H9 (cell line): ENCODE measurements at regions not wholly inside any gene's neighbourhood (a gene's known extent, or its start where the extent isn't known, plus 50 kb on each side); places are given as distances from the start of the nearest gene placed in this dataset.

Source experiments
- DNase-seq: peaks from one replicate; pipeline ENCODE4 v3.0.0-alpha.2; 2017
- H2AFZ ChIP-seq: one replicate; pipeline ENCODE4 v1.6.1; 2013; ENCODE audit warnings: mild to moderate bottlenecking, low read length, control low read depth, moderate library complexity
- H2AK5ac ChIP-seq: 2 replicates; pipeline ENCODE4 v1.6.1; 2013; ENCODE audit warnings: low read length, control low read depth, mixed read lengths; ENCODE audit not compliant: insufficient read length
- H2BK120ac ChIP-seq: one replicate; pipeline ENCODE4 v1.6.1; 2013; ENCODE audit warnings: low read depth, mild to moderate bottlenecking, low read length, control low read depth, inconsistent platforms; ENCODE audit not compliant: poor library complexity, severe bottlenecking
- H2BK12ac ChIP-seq: 2 replicates; pipeline ENCODE4 v1.6.1; 2013; ENCODE audit warnings: low read length, control low read depth, mixed read lengths, low read depth; ENCODE audit not compliant: insufficient read length
- H2BK15ac ChIP-seq: 2 replicates; pipeline ENCODE4 v1.6.1; 2013; ENCODE audit warnings: low read depth, low read length, control low read depth
- H2BK20ac ChIP-seq: one replicate; pipeline ENCODE4 v1.6.1; 2013; ENCODE audit warnings: low read depth, mild to moderate bottlenecking, low read length, control low read depth, inconsistent platforms; ENCODE audit not compliant: poor library complexity, severe bottlenecking
- H2BK5ac ChIP-seq: 2 replicates; pipeline ENCODE4 v1.6.1; 2013; ENCODE audit warnings: low read length, control low read depth, mixed read lengths; ENCODE audit not compliant: insufficient read length
- H3K14ac ChIP-seq: 2 replicates; pipeline ENCODE4 v1.6.1; 2013; ENCODE audit warnings: low read length, control low read depth; ENCODE audit not compliant: insufficient read depth
- H3K18ac ChIP-seq: 2 replicates; pipeline ENCODE4 v1.6.1; 2013; ENCODE audit warnings: low read depth, mild to moderate bottlenecking, mixed read lengths, low read length, control low read depth; ENCODE audit not compliant: insufficient read length
- H3K23ac ChIP-seq: 2 replicates; pipeline ENCODE4 v1.6.1; 2013; ENCODE audit warnings: low read length, control low read depth, mixed read lengths, low read depth; ENCODE audit not compliant: insufficient read length
- H3K23me2 ChIP-seq: 2 replicates; pipeline ENCODE4 v1.6.1; 2013; ENCODE audit warnings: low read depth, mild to moderate bottlenecking, mixed read lengths, low read length, control low read depth; ENCODE audit not compliant: insufficient read length, poor library complexity, severe bottlenecking
- H3K27ac ChIP-seq: 2 replicates; pipeline ENCODE4 v1.5.1; 2013; ENCODE audit warnings: low read length, control low read depth, mixed read lengths, low read depth; ENCODE audit not compliant: insufficient read length
- H3K27me3 ChIP-seq: 2 replicates; pipeline ENCODE4 v1.6.1; 2013; ENCODE audit warnings: low read length, control low read depth, inconsistent platforms; ENCODE audit not compliant: insufficient read depth
- H3K4ac ChIP-seq: 2 replicates; pipeline ENCODE4 v1.6.1; 2013; ENCODE audit warnings: low read depth, mild to moderate bottlenecking, control low read depth, inconsistent platforms, low read length, moderate library complexity
- H3K4me1 ChIP-seq: 2 replicates; pipeline ENCODE4 v1.6.1; 2013; ENCODE audit warnings: low read length, control low read depth, inconsistent platforms; ENCODE audit not compliant: insufficient read depth
- H3K4me2 ChIP-seq: 2 replicates; pipeline ENCODE4 v1.6.1; 2013; ENCODE audit warnings: low read length, control low read depth, mixed read lengths; ENCODE audit not compliant: insufficient read length, insufficient read depth
- H3K56ac ChIP-seq: 2 replicates; pipeline ENCODE4 v1.6.1; 2013; ENCODE audit warnings: low read depth, mild to moderate bottlenecking, mixed read lengths, low read length, control low read depth; ENCODE audit not compliant: insufficient read length
- H3K79me1 ChIP-seq: 2 replicates; pipeline ENCODE4 v1.6.1; 2013; ENCODE audit warnings: low read depth, mild to moderate bottlenecking, moderate library complexity, low read length, control low read depth, inconsistent platforms; ENCODE audit not compliant: insufficient read depth, poor library complexity, severe bottlenecking
- H3K79me2 ChIP-seq: 2 replicates; pipeline ENCODE4 v1.6.1; 2013; ENCODE audit warnings: low read length, control low read depth, inconsistent platforms; ENCODE audit not compliant: insufficient read depth
- H3K9ac ChIP-seq: 2 replicates; pipeline ENCODE4 v1.6.1; 2013; ENCODE audit warnings: low read length, control low read depth, mixed read lengths; ENCODE audit not compliant: insufficient read length; ENCODE audit errors: extremely low read depth
- H3K9me3 ChIP-seq: one replicate; pipeline ENCODE4 v1.6.1; 2013; ENCODE audit warnings: low read depth, low read length, inconsistent platforms; ENCODE audit not compliant: control insufficient read depth
- H3T11ph ChIP-seq: one replicate; pipeline ENCODE4 v1.6.1; 2013; ENCODE audit warnings: mild to moderate bottlenecking, low read length, control low read depth, inconsistent platforms
- H4K20me1 ChIP-seq: one replicate; pipeline ENCODE4 v1.6.1; 2013; ENCODE audit not compliant: control insufficient read depth, insufficient read length, insufficient read depth
- H4K5ac ChIP-seq: 2 replicates; pipeline ENCODE4 v1.6.1; 2013; ENCODE audit warnings: low read depth, mild to moderate bottlenecking, mixed read lengths, low read length, control low read depth; ENCODE audit not compliant: insufficient read length
- H4K8ac ChIP-seq: replicated peaks from 2 replicates; pipeline ENCODE4 v1.6.1; 2013; ENCODE audit warnings: low read length, control low read depth, mixed read lengths, low read depth; ENCODE audit not compliant: insufficient read length
- H4K91ac ChIP-seq: 2 replicates; pipeline ENCODE4 v1.6.1; 2013; ENCODE audit warnings: low read depth, mild to moderate bottlenecking, moderate library complexity, mixed read lengths, low read length, control low read depth; ENCODE audit not compliant: insufficient read length
- H3K27ac Mint-ChIP-seq, 3 experiments: 2 replicates in 2 of 3; 3 replicates in 1 of 3; pipeline ENCODE4 v1.8.0; 2020 to 2021; ENCODE audit warnings: mixed read lengths in 3 of 3, mild to moderate bottlenecking in 1 of 3, moderate library complexity in 1 of 3
- H3K27me3 Mint-ChIP-seq: 2 replicates; pipeline ENCODE4 v1.8.0; 2021; ENCODE audit warnings: low read depth, mild to moderate bottlenecking, moderate library complexity, mixed read lengths
- H3K36me3 Mint-ChIP-seq, 3 experiments: 2 replicates in 2 of 3; 3 replicates in 1 of 3; pipeline ENCODE4 v1.8.0; 2020 to 2021; ENCODE audit warnings: low read depth in 3 of 3, mixed read lengths in 3 of 3; ENCODE audit not compliant: insufficient read depth in 1 of 3
- H3K4me1 Mint-ChIP-seq, 2 experiments: 2 replicates each; pipeline ENCODE4 v1.8.0; 2020; ENCODE audit warnings: mixed read lengths in 2 of 2
- H3K4me3 Mint-ChIP-seq, 2 experiments: 2 replicates in 1 of 2; 3 replicates in 1 of 2; pipeline ENCODE4 v1.8.0; 2020 to 2021; ENCODE audit warnings: mild to moderate bottlenecking in 2 of 2, mixed read lengths in 2 of 2, moderate library complexity in 1 of 2
- H3K9me3 Mint-ChIP-seq, 2 experiments: 2 replicates in 1 of 2; 3 replicates in 1 of 2; pipeline ENCODE4 v1.8.0; 2020; ENCODE audit warnings: mild to moderate bottlenecking in 2 of 2, mixed read lengths in 2 of 2, moderate library complexity in 1 of 2
- CTCF ChIP-seq: fragments of 200-600 bp; sonication (generic); conservative IDR thresholded peaks from 3 replicates; pipeline ENCODE4 v1.8.0; 2021; ENCODE audit warnings: antibody characterized with exemption, mild to moderate bottlenecking
- WGBS: extraction: QIAGEN DNeasy Blood & Tissue Kit; methylation state at CpG from one replicate; pipeline ENCODE4 v1.1.7; 2013; ENCODE audit warnings: missing lambda C conversion rate, low lambda C conversion rate, mixed read lengths; ENCODE audit not compliant: insufficient read length; ENCODE audit errors: extremely low coverage; 5-methylcytosine and 5-hydroxymethylcytosine counted together

- Histone ChIP-seq H3K14ac (no peak overlapping the region), H2AFZ (no peak overlapping the region), H4K20me1 (no peaks in the 10 kb centered on the region), H2AK5ac (no peak overlapping the region), H2BK12ac (no peak overlapping the region), H2BK15ac (no peak overlapping the region), H4K5ac (no peak overlapping the region), H3K18ac (no peak overlapping the region), H3K27me3 (no peaks in the 10 kb centered on the region), H4K8ac (no peak overlapping the region), H2BK120ac (no peak overlapping the region), H3K23ac (no peak overlapping the region), H3K79me1 (no peaks in the 10 kb centered on the region), H3T11ph (no peak overlapping the region), H3K79me2 (no peaks in the 10 kb centered on the region), H2BK20ac (no peak overlapping the region), H4K91ac (no peak overlapping the region), H3K23me2 (no peaks in the 10 kb centered on the region), H3K56ac (no peak overlapping the region), H3K9ac (no peak overlapping the region), H3K4me1 (no peaks in the 10 kb centered on the region), H3K9me3 (no peaks in the 10 kb centered on the region), H3K27ac (no peak overlapping the region), H3K4ac (no peak overlapping the region), H3K4me2 (no peak overlapping the region), H2BK5ac (no peak overlapping the region)
- DNase-seq: no peak
- peaks cover 4 to 6% of the 10 kb centered on the region in 2 experiments for H3K9me3 Mint-ChIP-seq
- H3K27ac Mint-ChIP-seq: no peak overlapping the region
- no peak for TF ChIP-seq CTCF
- no CpG with 5 or more reads among the region's 3 CpGs for WGBS
- no peak overlapping the region for H3K4me3 Mint-ChIP-seq
- no peaks in the 10 kb centered on the region for H3K27me3 Mint-ChIP-seq
- peaks cover 4 to 6% of the 10 kb centered on the region in 2 experiments; a peak in 3 of 4 replicates for H3K4me1 Mint-ChIP-seq
- peaks cover 0 to 8% (median 3%) of the 10 kb centered on the region in 3 experiments; a peak in 4 of 7 replicates for H3K36me3 Mint-ChIP-seq
These were observed 90.6 kb upstream of the NUDT4 start for GRCh38 chr12:93287149-93287548.
